ENCODE measurements at regions not wholly inside any gene's neighbourhood (a gene's known extent, or its start where the extent isn't known, plus 50 kb on each side); places are given as distances from the start of the nearest gene placed in this dataset.
"Not testable (repeated sequence)": the region's sequence is repeated elsewhere in the genome, so short reads cannot be mapped to it uniquely, and the experiment has no call there.

- DNase-seq: not testable (repeated sequence)
Measured at GRCh38 chr15:44817797-44818196, 81.5 kb downstream of the TRIM69 start.

GRCh38 chr15:44819331-44819987 is 83.1 kb downstream of the TRIM69 start:
- DNase-seq: not testable (repeated sequence)

GRCh38 chr15:44820535-44820934 is 84.2 kb downstream of the TRIM69 start:
- not testable (repeated sequence) for DNase-seq

DNA sequence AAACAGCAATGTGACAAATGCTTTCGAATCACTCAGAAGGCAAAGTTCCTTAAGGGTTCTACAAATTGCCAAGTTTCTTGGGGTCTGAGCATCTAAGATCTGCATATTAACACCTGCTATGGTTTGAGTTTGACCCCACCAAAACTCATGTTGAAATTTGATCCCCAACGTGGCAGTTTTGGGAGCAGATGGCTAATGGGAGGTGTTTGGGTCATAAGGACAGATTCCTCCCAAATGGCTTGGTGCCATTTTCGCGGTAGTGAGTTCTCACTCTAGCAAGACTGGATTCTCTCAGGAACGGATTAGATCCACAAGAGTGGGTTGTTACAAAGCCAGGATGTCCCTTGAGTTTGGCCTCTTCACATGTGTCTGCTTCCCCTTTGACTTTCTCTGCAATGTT is 84.6 kb downstream of the TRIM69 start:
- peak; percentile 24 for DNase-seq

DNA sequence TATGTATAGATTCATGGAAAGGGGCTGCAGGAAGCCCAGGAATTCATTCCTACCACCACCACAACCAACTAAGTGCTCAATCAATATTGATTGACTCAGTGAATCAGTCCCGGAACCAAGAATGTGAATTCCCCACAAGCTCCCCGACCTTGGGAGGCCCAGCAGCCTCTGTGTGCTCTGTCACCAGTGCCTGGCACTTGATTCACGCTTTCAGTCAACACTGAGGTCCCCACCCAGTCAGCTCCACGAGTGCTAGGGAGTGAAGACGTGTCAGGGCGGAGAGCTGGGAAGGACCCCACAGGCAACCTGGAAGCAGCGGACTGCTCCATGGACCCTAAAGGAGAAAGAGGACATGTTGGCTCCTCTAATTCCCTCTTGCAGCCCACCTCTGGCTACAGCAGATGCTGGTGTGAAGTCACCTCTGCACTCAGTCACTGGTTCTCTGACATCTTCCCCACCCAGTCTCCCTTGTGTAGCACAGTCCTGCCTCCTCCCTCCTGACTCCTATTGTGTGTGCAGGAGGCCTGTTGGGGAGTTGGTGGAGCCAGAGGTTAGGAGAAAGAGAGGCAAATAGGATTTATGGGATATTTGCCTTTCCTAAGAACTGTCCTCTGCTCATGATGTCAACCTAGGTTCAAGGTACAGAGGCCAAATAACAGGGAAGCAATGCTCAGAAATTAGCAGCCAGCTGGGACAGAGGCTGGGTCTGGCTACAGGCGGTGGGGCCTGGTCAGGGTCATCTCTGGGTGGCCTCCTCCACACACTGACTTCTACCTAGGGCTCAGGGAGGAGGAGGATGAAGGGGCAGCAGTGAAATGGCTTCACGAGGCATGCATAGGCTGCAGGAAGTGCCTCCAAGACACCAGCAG is 88.2 kb downstream of the TRIM69 start:
- not testable (repeated sequence) for DNase-seq

GRCh38 chr15:44826583-44826982 is 90.3 kb downstream of the TRIM69 start:
- DNase-seq: not testable (repeated sequence)

DNA sequence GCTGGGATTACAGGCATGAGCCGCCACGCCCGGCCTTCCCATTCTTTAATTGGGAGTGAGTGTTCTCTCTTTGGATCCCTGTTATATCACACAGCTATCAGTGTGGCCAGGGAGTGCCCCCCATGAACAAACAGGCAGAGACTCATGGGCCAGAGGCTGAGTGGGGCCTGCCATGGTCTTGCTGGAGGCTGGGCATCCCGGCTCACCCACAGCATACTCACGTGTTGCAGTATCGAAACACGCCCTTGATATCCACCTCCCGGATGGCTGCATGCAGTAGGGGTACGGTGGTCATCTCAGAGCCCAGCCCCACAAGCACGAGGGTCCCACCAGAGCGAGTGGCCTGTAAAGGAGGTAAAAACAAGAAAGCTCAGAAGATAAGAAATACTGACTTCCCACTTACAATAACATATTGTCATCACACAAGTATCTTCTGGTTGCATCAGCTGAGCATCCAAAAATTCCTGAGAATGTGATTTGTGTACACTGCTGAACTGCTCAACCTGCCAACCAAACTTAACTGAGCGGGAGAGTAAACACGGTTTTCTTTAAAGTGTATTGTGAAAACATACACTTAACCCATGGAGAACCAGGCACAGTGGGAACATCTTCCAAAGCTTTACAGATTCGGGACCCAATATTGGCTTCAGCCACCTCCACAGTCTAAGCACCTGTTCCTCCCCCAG is 92.0 kb downstream of the TRIM69 start:
- DNase-seq: not testable (repeated sequence)

DNA sequence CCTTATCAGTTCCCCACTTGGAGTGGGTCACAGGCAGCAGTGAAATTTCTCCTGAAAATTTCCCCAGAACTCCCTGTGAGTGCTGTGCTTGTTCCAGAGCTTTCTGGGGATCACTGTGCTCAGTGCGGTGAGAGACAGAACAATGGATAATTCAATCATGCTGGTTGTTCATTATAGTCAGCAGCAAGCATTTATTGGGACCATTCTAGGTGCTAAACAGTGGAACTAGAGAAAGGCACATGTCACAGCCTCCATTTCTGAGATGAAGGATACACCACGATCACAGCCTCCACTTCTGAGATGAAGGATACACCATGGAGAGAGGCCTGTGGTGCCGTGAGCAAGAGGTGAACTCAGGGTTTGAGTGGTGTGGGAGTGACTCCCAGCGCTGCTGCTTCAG is 92.8 kb downstream of the TRIM69 start:
- not testable (repeated sequence) for DNase-seq

DNA sequence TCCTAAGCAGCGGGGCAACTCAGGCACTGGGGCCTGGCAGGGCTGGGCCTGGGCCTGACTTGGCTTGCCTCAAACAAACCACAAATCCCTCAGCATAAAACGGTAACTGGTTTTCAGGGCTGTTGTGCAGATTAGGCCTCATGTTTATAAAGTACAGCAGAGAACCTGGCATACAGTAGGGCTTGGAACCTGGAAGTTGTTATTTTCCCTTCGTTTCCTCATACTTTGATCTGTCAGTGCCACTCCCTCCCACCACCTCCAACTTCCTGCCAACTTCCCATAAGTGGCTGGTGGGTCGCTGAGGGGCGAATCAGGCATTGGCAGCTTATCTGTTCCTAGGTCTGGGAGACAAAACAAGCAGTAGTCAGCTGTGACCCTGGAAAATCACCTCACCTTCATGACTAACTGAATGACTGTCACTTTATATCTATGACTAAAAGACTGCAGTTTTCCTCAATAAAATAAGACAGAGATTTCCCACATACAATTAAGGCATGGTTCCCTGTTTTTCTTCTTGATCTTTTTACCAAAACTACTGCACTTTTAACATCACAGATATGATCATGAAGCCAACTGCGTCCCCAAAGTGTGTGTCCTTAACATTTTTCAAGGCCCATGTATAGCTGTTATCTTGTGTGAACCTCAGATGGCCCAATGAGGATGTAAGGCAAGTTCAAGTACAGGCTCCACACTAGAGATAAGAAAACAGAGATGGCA is 94.5 kb downstream of the TRIM69 start:
- not testable (repeated sequence) for DNase-seq

DNA sequence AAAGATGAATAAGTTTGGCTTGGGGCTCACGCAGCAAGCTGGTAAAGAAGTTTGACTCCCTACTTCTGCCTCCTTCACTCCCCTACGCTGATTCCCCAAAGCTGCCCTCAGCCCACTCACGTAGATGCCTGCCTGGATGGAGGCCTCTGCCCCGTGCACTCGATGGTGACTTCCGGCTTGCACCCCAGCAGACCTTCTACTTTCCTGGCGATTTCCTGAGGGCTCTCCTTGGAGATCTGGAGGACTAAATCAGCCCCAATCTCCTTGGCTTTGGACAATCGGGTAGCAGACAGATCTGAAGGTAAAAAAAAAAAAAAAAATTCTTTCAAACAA is 95.0 kb downstream of the TRIM69 start:
- not testable (repeated sequence) for DNase-seq

GRCh38 chr15:44832133-44832532 is 95.8 kb downstream of the TRIM69 start:
- not testable (repeated sequence) for DNase-seq

GRCh38 chr15:44833081-44833480 is 96.8 kb downstream of the TRIM69 start:
- DNase-seq: not testable (repeated sequence)

DNA sequence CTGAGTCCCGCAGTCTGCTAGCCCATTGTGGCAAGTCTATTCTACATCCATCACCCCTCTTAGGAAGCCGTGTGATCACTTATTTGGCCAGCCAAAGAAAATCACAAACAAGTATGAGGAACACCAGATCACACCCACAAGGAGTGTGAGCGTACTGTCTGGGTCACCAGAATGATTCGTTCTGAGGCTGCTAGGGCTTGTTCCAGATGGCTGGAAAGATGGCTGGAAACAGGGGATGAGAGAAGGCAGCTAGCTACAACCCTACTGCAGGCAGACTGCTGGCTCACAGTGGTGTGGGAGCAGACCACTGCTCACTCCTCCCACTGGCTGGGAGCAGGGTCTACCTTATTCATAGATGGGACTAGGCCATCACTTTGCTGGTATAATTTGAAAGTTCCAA is 97.4 kb downstream of the TRIM69 start:
- not testable (repeated sequence) for DNase-seq

GRCh38 chr15:44835082-44835481 is 98.8 kb downstream of the TRIM69 start:
- DNase-seq: not testable (repeated sequence)

DNA sequence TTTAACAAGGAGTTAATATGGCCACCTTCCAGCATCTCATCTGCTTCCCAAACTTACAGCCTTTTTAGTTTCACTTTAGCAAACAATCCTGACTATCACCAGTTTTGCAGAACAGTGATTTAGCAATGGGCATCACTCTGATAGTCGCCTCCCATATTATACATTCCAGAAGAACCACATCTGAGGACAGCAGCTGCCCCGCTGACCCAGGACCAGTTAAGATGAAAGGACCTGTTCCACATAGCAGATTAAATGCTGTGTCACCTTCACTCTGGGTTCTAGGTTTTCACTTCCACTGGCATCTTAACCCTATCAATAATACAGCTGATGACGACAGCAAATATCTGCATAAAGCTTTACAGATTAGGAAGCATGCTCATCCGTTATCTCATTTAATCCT is 99.8 kb downstream of the TRIM69 start:
- no peak for DNase-seq

GRCh38 chr15:44838929-44839328 is 102.6 kb downstream of the TRIM69 start:
- not testable (repeated sequence) for DNase-seq

- not testable (repeated sequence) for DNase-seq
Measured at GRCh38 chr15:44841762-44842161, 105.4 kb downstream of the TRIM69 start.

DNA sequence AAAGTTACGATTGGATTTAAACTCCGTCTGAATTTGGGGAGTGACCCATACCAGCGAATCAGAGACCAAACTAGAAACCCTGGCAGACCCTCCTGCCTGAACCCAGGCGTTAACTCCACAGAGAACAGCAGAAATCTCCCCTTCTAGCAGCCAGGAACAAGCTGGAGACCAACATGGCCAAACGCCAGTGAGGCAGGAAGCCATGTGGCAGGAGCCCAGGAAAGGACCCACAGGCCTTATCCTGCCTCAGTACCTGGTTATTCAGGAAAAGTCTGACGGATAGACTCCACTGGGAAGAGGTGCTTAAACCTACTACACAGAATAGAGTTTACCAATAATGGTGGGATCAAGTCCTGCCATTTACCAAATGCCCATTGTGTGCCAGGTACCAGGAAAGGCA is 106.6 kb downstream of the TRIM69 start:
- DNase-seq: not testable (repeated sequence)

- not testable (repeated sequence) for DNase-seq
Measured at GRCh38 chr15:44844936-44845335, 108.6 kb downstream of the TRIM69 start.

- DNase-seq: not testable (repeated sequence)
Measured at GRCh38 chr15:44846156-44846555, 109.8 kb downstream of the TRIM69 start.

DNA sequence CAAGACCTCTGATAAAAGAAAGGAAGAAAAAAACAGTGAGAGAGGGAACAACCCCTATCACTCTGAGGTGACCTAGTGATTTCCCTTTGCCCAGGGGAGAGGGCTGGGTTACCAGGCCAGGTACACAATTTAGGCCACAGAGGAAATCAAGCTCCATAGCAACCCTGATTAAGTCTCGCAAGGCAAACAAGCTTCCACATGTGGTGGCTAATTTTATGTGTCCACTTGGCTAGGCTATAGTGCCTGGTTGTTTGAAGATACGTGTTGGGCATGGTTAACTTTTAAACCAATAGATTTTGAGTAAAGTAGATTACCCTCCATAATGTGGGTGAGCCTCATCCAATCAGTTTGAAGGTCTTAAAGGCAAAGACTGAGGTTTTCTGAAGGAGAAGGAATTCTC is 108.9 kb upstream of the TERB2 start:
- not testable (repeated sequence) for DNase-seq

DNA sequence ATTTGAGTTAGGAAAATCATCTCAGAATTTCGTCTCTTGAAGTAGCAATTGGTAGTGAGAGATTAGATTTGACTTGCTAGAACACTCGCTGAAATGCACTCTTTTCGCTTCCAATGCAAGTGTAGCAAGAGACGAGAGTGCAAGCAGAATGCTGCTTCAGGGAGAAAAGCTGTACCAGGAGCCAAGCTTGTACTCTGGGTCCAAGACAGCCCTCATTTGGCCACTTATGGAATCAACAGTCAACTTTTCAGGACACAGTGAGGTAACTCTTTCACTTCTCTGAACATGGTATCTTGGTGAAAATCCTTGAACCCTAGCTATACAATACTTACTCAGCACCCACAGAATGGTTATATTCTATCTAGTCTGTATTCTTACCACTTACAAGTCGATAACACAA is 107.6 kb upstream of the TERB2 start:
- not testable (repeated sequence) for DNase-seq

All from NCI-H446 treated with DMSO at 0.1 percent for 48 hours (cell line).